PC-3 (cell line): ENCODE measurements at regions not wholly inside any gene's neighbourhood (a gene's known extent, or its start where the extent isn't known, plus 50 kb on each side); places are given as distances from the start of the nearest gene placed in this dataset.

Experiments used
- ATAC-seq: fragments of 200-7000 bp; cut with Tn5 transposase; 2 replicates; pipeline ENCODE4 v1.9.1; 2020; ENCODE audit warnings: mild to moderate bottlenecking, moderate library complexity
- BruUV-seq: library from RNA; stranded (reverse); fragments of 400-500 nt; replicated peaks from 2 replicates; lab custom pipeline; 2021; lab: Mats Ljungman, UMichigan
- CTCF ChIA-PET: fragments of 300-600 bp; sonication (Branson Sonifier 250); formaldehyde crosslinking; loops from one replicate; lab custom pipeline; 2022; ENCODE audit warnings: antibody characterized with exemption; lab: Charles Lee
- POLR2A ChIA-PET: fragments of 300-600 bp; sonication (Branson Sonifier 250); formaldehyde crosslinking; loops from one replicate; lab custom pipeline; 2022; ENCODE audit warnings: antibody characterized with exemption; ENCODE audit not compliant: unreplicated experiment; lab: Charles Lee
- DNase-seq: peaks from one replicate; pipeline ENCODE4 v3.0.0-alpha.2; 2015
- H2AFZ ChIP-seq: fragments of 300-600 bp; sonication (generic); 2 replicates; pipeline ENCODE4 v1.6.0; 2016; ENCODE audit warnings: antibody characterized with exemption, low read length
- H3F3A ChIP-seq: fragments of 300-600 bp; sonication (generic); one replicate; pipeline ENCODE4 v1.6.0; 2017; ENCODE audit warnings: antibody characterized with exemption, low read length, control low read depth, mild to moderate bottlenecking; ENCODE audit not compliant: unreplicated experiment
- H3K27ac ChIP-seq: fragments of 300-600 bp; sonication (generic); 2 replicates; pipeline ENCODE4 v1.5.1; 2016; ENCODE audit warnings: mild to moderate bottlenecking, low read length
- H3K27me3 ChIP-seq: fragments of 300-600 bp; sonication (generic); 2 replicates; pipeline ENCODE4 v1.6.1; 2016; ENCODE audit warnings: low read length, mixed read lengths
- H3K36me3 ChIP-seq: fragments of 300-600 bp; sonication (generic); 2 replicates; pipeline ENCODE4 v1.6.1; 2016; ENCODE audit warnings: low read depth, mixed run types, low read length, mixed read lengths
- H3K4me1 ChIP-seq: fragments of 300-600 bp; sonication (generic); 2 replicates; pipeline ENCODE4 v1.5.1; 2016; ENCODE audit warnings: low read length; ENCODE audit not compliant: insufficient read depth
- H3K4me2 ChIP-seq: fragments of 300-600 bp; sonication (generic); 2 replicates; pipeline ENCODE4 v1.6.0; 2016; ENCODE audit warnings: low read length
- H3K4me3 ChIP-seq: fragments of 300-600 bp; sonication (generic); 2 replicates; pipeline ENCODE4 v1.5.1; 2016; ENCODE audit warnings: mild to moderate bottlenecking, low read length, mixed read lengths
- H3K79me2 ChIP-seq: fragments of 300-600 bp; sonication (generic); 2 replicates; pipeline ENCODE4 v1.6.1; 2017; ENCODE audit warnings: low read length, mixed read lengths
- H3K9ac ChIP-seq: fragments of 300-600 bp; sonication (generic); 2 replicates; pipeline ENCODE4 v1.6.0; 2016; ENCODE audit warnings: mild to moderate bottlenecking, low read length
- H3K9me2 ChIP-seq: fragments of 300-600 bp; sonication (generic); replicated peaks from 2 replicates; pipeline ENCODE4 v1.6.1; 2016; ENCODE audit warnings: mixed run types, low read length, mixed read lengths
- H3K9me3 ChIP-seq: fragments of 300-600 bp; sonication (generic); 2 replicates; pipeline ENCODE4 v1.6.1; 2016; ENCODE audit warnings: low read length, mixed read lengths
- H4K20me1 ChIP-seq: fragments of 300-600 bp; sonication (generic); 2 replicates; pipeline ENCODE4 v1.6.1; 2016; ENCODE audit warnings: low read length, mixed read lengths
- CTCF ChIP-seq: fragments of 300-600 bp; sonication (generic); conservative IDR thresholded peaks from 2 replicates; pipeline ENCODE4 v1.5.1; 2017; ENCODE audit warnings: antibody characterized with exemption, low read depth, mild to moderate bottlenecking, low read length
- EZH2 ChIP-seq: fragments of 300-600 bp; sonication (generic); IDR thresholded peaks from one replicate; pipeline ENCODE4 v1.6.1; 2017; ENCODE audit warnings: antibody characterized with exemption, mild to moderate bottlenecking, low read length; ENCODE audit not compliant: unreplicated experiment
- EZH2phosphoT487 ChIP-seq: fragments of 300-600 bp; sonication (generic); IDR thresholded peaks from 2 replicates; pipeline ENCODE4 v1.6.1; 2018; ENCODE audit warnings: mild to moderate bottlenecking, antibody characterized with exemption, low read length, borderline replicate concordance
- intact Hi-C: fragments of 100-400 bp; cut with micrococcal nuclease; formaldehyde crosslinking; loops from 2 replicates; pipeline ENCODE4 v1.9.0; 2023

- no peak overlapping the region for H3K4me3 ChIP-seq
- ChIA-PET CTCF (no interaction called here), POLR2A (no interaction called here)
- H3K27ac ChIP-seq, result no peak overlapping the region
- ATAC-seq, result no peak
- no peaks in the 10 kb centered on the region for H4K20me1 ChIP-seq
- intact Hi-C loops, result no loop called here
- H3K9me3 ChIP-seq, result no peaks in the 10 kb centered on the region
- H3K9me2 ChIP-seq, result no peaks in the 10 kb centered on the region
- no peak overlapping the region for H3K9ac ChIP-seq
- BruUV-seq, result no TSS peak
- no peak overlapping the region for H2AFZ ChIP-seq
- TF ChIP-seq EZH2phosphoT487 (no peak), CTCF (no peak), EZH2 (no peak)
- peaks cover 33% of the 10 kb centered on the region for H3K4me1 ChIP-seq
- DNase-seq, result no peak
- H3F3A ChIP-seq, result no peaks in the 10 kb centered on the region
- no peak overlapping the region for H3K4me2 ChIP-seq
- H3K36me3 ChIP-seq, result no peaks in the 10 kb centered on the region
- H3K79me2 ChIP-seq, result no peaks in the 10 kb centered on the region
- no peaks in the 10 kb centered on the region for H3K27me3 ChIP-seq
These were observed 519.5 kb downstream of the SUCLA2 start for GRCh38 chr13:47481536-47481935.

DNA sequence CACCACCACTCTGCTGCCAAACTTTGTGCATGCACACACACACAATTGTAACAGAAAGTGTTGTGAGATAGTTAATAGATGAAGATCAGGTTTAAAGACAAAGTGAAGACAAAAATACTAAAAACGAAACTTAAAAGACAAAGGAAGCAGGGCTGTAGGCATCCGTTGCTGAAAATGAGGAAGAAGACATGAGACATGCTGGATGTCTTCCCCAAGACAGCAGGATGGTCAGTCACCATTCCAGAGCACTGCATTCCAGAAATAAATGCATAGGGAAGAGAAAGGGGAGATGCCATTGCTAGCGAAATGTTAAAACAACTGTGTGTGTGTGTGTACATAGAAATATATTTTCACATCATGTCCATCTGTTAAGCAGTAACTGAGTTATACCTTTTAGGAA lies 520.1 kb downstream of the SUCLA2 start:
- no peak for DNase-seq
- ChIA-PET CTCF (no interaction called here), POLR2A (no interaction called here)
- no peak overlapping the region for H2AFZ ChIP-seq
- H3K27me3 ChIP-seq, result no peaks in the 10 kb centered on the region
- H4K20me1 ChIP-seq, result no peaks in the 10 kb centered on the region
- no peaks in the 10 kb centered on the region for H3K79me2 ChIP-seq
- no peak overlapping the region for H3K4me3 ChIP-seq
- H3K36me3 ChIP-seq, result no peaks in the 10 kb centered on the region
- intact Hi-C loops, result no loop called here
- no peaks in the 10 kb centered on the region for H3F3A ChIP-seq
- H3K9me2 ChIP-seq, result no peaks in the 10 kb centered on the region
- TF ChIP-seq EZH2 (no peak), EZH2phosphoT487 (no peak), CTCF (no peak)
- BruUV-seq, result no TSS peak
- peaks cover 33% of the 10 kb centered on the region for H3K4me1 ChIP-seq
- H3K9ac ChIP-seq, result no peak overlapping the region
- no peaks in the 10 kb centered on the region for H3K9me3 ChIP-seq
- H3K4me2 ChIP-seq, result no peak overlapping the region
- ATAC-seq, result no peak
- no peak overlapping the region for H3K27ac ChIP-seq

DNA sequence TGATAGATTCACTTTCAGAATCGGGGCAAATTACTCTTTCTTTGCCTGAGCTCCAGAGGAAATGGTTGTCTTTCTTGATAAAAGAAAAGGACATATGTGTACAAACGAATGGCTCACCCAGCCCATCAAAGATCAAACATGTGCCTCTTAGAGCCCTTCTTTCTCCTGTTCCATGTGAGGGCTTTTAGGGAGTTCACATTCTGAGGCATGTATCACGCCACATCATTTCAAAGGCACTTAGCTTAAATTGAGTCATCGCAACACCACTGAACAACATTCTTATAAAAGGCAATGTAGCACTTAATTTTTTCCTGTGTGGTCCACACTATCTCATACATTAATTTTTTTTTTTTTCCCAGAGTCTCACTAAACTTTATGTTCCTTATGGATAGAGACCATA lies 521.0 kb downstream of the SUCLA2 start:
- H3K9ac ChIP-seq, result peak overlapping the region; percentile 6; the same call in 1 of the 2 replicates
- peak overlapping the region; percentile 55 for H2AFZ ChIP-seq
- BruUV-seq, result no TSS peak

More for the DNA sequence above, 521.0 kb downstream of the SUCLA2 start:
- Histone ChIP-seq H3K79me2 (no peaks in the 10 kb centered on the region), H4K20me1 (no peaks in the 10 kb centered on the region), H3K9me2 (no peaks in the 10 kb centered on the region), H3K4me1 (peaks cover 31% of the 10 kb centered on the region), H3K27me3 (no peaks in the 10 kb centered on the region), H3K4me2 (peak overlapping the region; percentile 74), H3F3A (no peaks in the 10 kb centered on the region), H3K9me3 (no peaks in the 10 kb centered on the region), H3K27ac (peak overlapping the region; percentile 75), H3K36me3 (no peaks in the 10 kb centered on the region), H3K4me3 (peak overlapping the region; percentile 45; the same call in 1 of the 2 replicates)
- intact Hi-C loops, result no loop called here
- TF ChIP-seq EZH2, result no peak
- no peak for TF ChIP-seq EZH2phosphoT487
- TF ChIP-seq CTCF, result no peak
- POLR2A ChIA-PET, result interaction anchor here (0.5 kb wide), 1 partner anchor 960 kb away, joined by 8 read pairs; no protein-coding TSS in a partner anchor
- CTCF ChIA-PET, result no interaction called here
- ATAC-seq (peak; percentile 58), DNase-seq (peak; percentile 77)
